Mesendoderm (in vitro differentiated cells): ENCODE measurements at regions not wholly inside any gene's neighbourhood (a gene's known extent, or its start where the extent isn't known, plus 50 kb on each side); places are given as distances from the start of the nearest gene placed in this dataset.

Experiments
- DNase-seq: peaks from one replicate; pipeline ENCODE4 v3.0.0; 2013
- H2AK5ac ChIP-seq: 2 replicates; pipeline ENCODE4 v1.6.1; 2013; ENCODE audit warnings: low read length, inconsistent platforms
- H2BK120ac ChIP-seq: 2 replicates; pipeline ENCODE4 v1.6.1; 2013; ENCODE audit warnings: low read depth, mild to moderate bottlenecking, low read length, moderate library complexity, mixed read lengths
- H2BK15ac ChIP-seq: replicated peaks from 2 replicates; pipeline ENCODE4 v1.6.1; 2013; ENCODE audit warnings: low read depth, mild to moderate bottlenecking, moderate library complexity
- H2BK5ac ChIP-seq: 2 replicates; pipeline ENCODE4 v1.6.1; 2013; ENCODE audit warnings: low read length, inconsistent platforms
- H3K18ac ChIP-seq: 2 replicates; pipeline ENCODE4 v1.6.1; 2013; ENCODE audit warnings: mild to moderate bottlenecking, low read length, mixed read lengths
- H3K23ac ChIP-seq: one replicate; pipeline ENCODE4 v1.6.1; 2013; ENCODE audit warnings: low read length
- H3K27ac ChIP-seq: 2 replicates; pipeline ENCODE4 v1.5.1; 2013; ENCODE audit warnings: low read depth, mild to moderate bottlenecking, inconsistent platforms, low read length, moderate library complexity
- H3K27me3 ChIP-seq: 2 replicates; pipeline ENCODE4 v1.6.1; 2013; ENCODE audit warnings: low read length, control low read depth, mild to moderate bottlenecking, inconsistent platforms; ENCODE audit not compliant: insufficient read depth, poor library complexity
- H3K36me3 ChIP-seq: 2 replicates; pipeline ENCODE4 v1.6.1; 2013; ENCODE audit warnings: low read length, inconsistent platforms; ENCODE audit not compliant: control insufficient read depth, insufficient read depth
- H3K4ac ChIP-seq: one replicate; pipeline ENCODE4 v1.6.1; 2013; ENCODE audit warnings: low read depth, mild to moderate bottlenecking, low read length, moderate library complexity
- H3K4me1 ChIP-seq: 2 replicates; pipeline ENCODE4 v1.6.1; 2013; ENCODE audit warnings: low read depth, low read length, inconsistent platforms; ENCODE audit not compliant: control insufficient read depth
- H3K4me2 ChIP-seq: 2 replicates; pipeline ENCODE4 v1.6.1; 2013; ENCODE audit warnings: low read length
- H3K4me3 ChIP-seq: 2 replicates; pipeline ENCODE4 v1.5.1; 2013; ENCODE audit warnings: mild to moderate bottlenecking, low read length
- H3K56ac ChIP-seq: one replicate; pipeline ENCODE4 v1.6.1; 2013; ENCODE audit warnings: low read length
- H3K79me1 ChIP-seq: 2 replicates; pipeline ENCODE4 v1.6.1; 2013; ENCODE audit warnings: low read length, inconsistent platforms
- H3K79me2 ChIP-seq: 2 replicates; pipeline ENCODE4 v1.6.1; 2013; ENCODE audit warnings: mild to moderate bottlenecking, low read length; ENCODE audit not compliant: control insufficient read depth, insufficient read depth
- H3K9ac ChIP-seq: 2 replicates; pipeline ENCODE4 v1.6.1; 2013; ENCODE audit warnings: low read length, inconsistent platforms
- H4K5ac ChIP-seq: one replicate; pipeline ENCODE4 v1.6.1; 2013; ENCODE audit warnings: low read length
- H4K8ac ChIP-seq: one replicate; pipeline ENCODE4 v1.6.1; 2013; ENCODE audit warnings: low read depth, mild to moderate bottlenecking, control low read depth, low read length, moderate library complexity
- WGBS: extraction: QIAGEN DNeasy Blood & Tissue Kit; methylation state at CpG from one replicate; pipeline ENCODE4 v1.1.7; 2013; ENCODE audit warnings: low lambda C conversion rate, missing lambda C conversion rate; ENCODE audit not compliant: insufficient coverage; ENCODE audit errors: extremely low coverage; 5-methylcytosine and 5-hydroxymethylcytosine counted together

GRCh38 chr4:74534121-74534520 lies 89.2 kb downstream of the AREG start:
- no peak overlapping the region for H3K27ac ChIP-seq
- no CpG with 5 or more reads among the region's 3 CpGs for WGBS

GRCh38 chr4:74534936-74535335 lies 90.0 kb downstream of the AREG start:
- no peak overlapping the region for H2BK5ac ChIP-seq
- H3K4me2 ChIP-seq, result no peak overlapping the region
- H3K4ac ChIP-seq, result no peak overlapping the region
- H3K18ac ChIP-seq, result no peak overlapping the region
- H2BK120ac ChIP-seq, result no peak overlapping the region
- H4K5ac ChIP-seq, result no peak overlapping the region
- no peak overlapping the region for H3K27ac ChIP-seq
- H3K9ac ChIP-seq, result no peak overlapping the region
- DNase-seq, result peak; percentile 55
- no peak overlapping the region for H2AK5ac ChIP-seq
- H3K23ac ChIP-seq, result no peak overlapping the region
- no peak overlapping the region for H4K8ac ChIP-seq
- no peaks in the 10 kb centered on the region for H3K36me3 ChIP-seq
- no peaks in the 10 kb centered on the region for H3K27me3 ChIP-seq
- H2BK15ac ChIP-seq, result no peak overlapping the region
- H3K4me3 ChIP-seq, result no peak overlapping the region
- no peak overlapping the region for H3K56ac ChIP-seq
- H3K79me1 ChIP-seq, result no peaks in the 10 kb centered on the region
- H3K79me2 ChIP-seq, result no peaks in the 10 kb centered on the region
- H3K4me1 ChIP-seq, result no peaks in the 10 kb centered on the region

More at GRCh38 chr4:74534121-74534520, 89.2 kb downstream of the AREG start:
- Histone ChIP-seq H3K9ac (no peak overlapping the region), H3K4me3 (no peak overlapping the region), H2AK5ac (no peak overlapping the region), H4K5ac (no peak overlapping the region), H2BK5ac (no peak overlapping the region), H3K23ac (no peak overlapping the region), H4K8ac (no peak overlapping the region), H3K4me2 (no peak overlapping the region), H3K36me3 (no peaks in the 10 kb centered on the region), H3K79me1 (no peaks in the 10 kb centered on the region), H2BK15ac (no peak overlapping the region), H3K4me1 (no peaks in the 10 kb centered on the region), H2BK120ac (no peak overlapping the region), H3K4ac (no peak overlapping the region), H3K56ac (no peak overlapping the region), H3K27me3 (no peaks in the 10 kb centered on the region), H3K18ac (no peak overlapping the region), H3K79me2 (no peaks in the 10 kb centered on the region)
- DNase-seq, result no peak

GRCh38 chr4:74535512-74535911 lies 90.6 kb downstream of the AREG start:
- no peaks in the 10 kb centered on the region for H3K36me3 ChIP-seq
- no peak overlapping the region for H3K4me3 ChIP-seq
- H3K27me3 ChIP-seq, result no peaks in the 10 kb centered on the region
- no CpG with 5 or more reads among the region's 1 CpG for WGBS
- no peaks in the 10 kb centered on the region for H3K79me1 ChIP-seq
- peak; percentile 65 for DNase-seq
- H3K18ac ChIP-seq, result no peak overlapping the region
- H3K23ac ChIP-seq, result no peak overlapping the region
- H2BK120ac ChIP-seq, result no peak overlapping the region
- no peak overlapping the region for H2BK5ac ChIP-seq
- H4K5ac ChIP-seq, result no peak overlapping the region
- no peak overlapping the region for H3K4me2 ChIP-seq
- H4K8ac ChIP-seq, result no peak overlapping the region
- no peak overlapping the region for H2AK5ac ChIP-seq
- no peak overlapping the region for H3K27ac ChIP-seq
- H2BK15ac ChIP-seq, result no peak overlapping the region
- no peak overlapping the region for H3K9ac ChIP-seq
- H3K56ac ChIP-seq, result no peak overlapping the region
- H3K4me1 ChIP-seq, result no peaks in the 10 kb centered on the region
- H3K4ac ChIP-seq, result no peak overlapping the region
- H3K79me2 ChIP-seq, result no peaks in the 10 kb centered on the region

GRCh38 chr4:74536557-74536956 lies 91.6 kb downstream of the AREG start:
- Histone ChIP-seq H3K27ac (no peak overlapping the region), H2BK15ac (no peak overlapping the region), H3K36me3 (no peaks in the 10 kb centered on the region), H3K4ac (no peak overlapping the region), H3K79me1 (no peaks in the 10 kb centered on the region), H4K5ac (no peak overlapping the region), H3K27me3 (no peaks in the 10 kb centered on the region), H3K18ac (no peak overlapping the region), H3K79me2 (no peaks in the 10 kb centered on the region), H3K4me1 (no peaks in the 10 kb centered on the region), H2BK120ac (no peak overlapping the region), H2BK5ac (no peak overlapping the region), H4K8ac (no peak overlapping the region), H2AK5ac (no peak overlapping the region), H3K23ac (no peak overlapping the region), H3K56ac (no peak overlapping the region), H3K4me3 (no peak overlapping the region), H3K9ac (no peak overlapping the region), H3K4me2 (no peak overlapping the region)
- WGBS, result no CpG with 5 or more reads among the region's 1 CpG
- no peak for DNase-seq

- H2BK15ac ChIP-seq, result no peak overlapping the region
- no peak for DNase-seq
- H3K4me1 ChIP-seq, result no peaks in the 10 kb centered on the region
- H3K27me3 ChIP-seq, result no peaks in the 10 kb centered on the region
- H3K4me3 ChIP-seq, result no peak overlapping the region
- no peak overlapping the region for H2AK5ac ChIP-seq
- no peak overlapping the region for H3K9ac ChIP-seq
- no CpG with 5 or more reads among the region's 3 CpGs for WGBS
- H4K8ac ChIP-seq, result no peak overlapping the region
- H2BK5ac ChIP-seq, result no peak overlapping the region
- H2BK120ac ChIP-seq, result no peak overlapping the region
- no peak overlapping the region for H3K4ac ChIP-seq
- H3K36me3 ChIP-seq, result no peaks in the 10 kb centered on the region
- no peak overlapping the region for H4K5ac ChIP-seq
- no peak overlapping the region for H3K4me2 ChIP-seq
- no peaks in the 10 kb centered on the region for H3K79me1 ChIP-seq
- H3K23ac ChIP-seq, result no peak overlapping the region
- H3K56ac ChIP-seq, result no peak overlapping the region
- H3K27ac ChIP-seq, result no peak overlapping the region
- H3K79me2 ChIP-seq, result no peaks in the 10 kb centered on the region
- H3K18ac ChIP-seq, result no peak overlapping the region
Observed at GRCh38 chr4:74537459-74537858, 92.5 kb downstream of the AREG start.

GRCh38 chr4:74539044-74539790 lies 94.3 kb downstream of the AREG start:
- no CpG with 5 or more reads among the region's 3 CpGs for WGBS
- no peak overlapping the region for H3K9ac ChIP-seq
- no peaks in the 10 kb centered on the region for H3K36me3 ChIP-seq
- no peak overlapping the region for H3K27ac ChIP-seq
- H4K5ac ChIP-seq, result no peak overlapping the region
- no peak for DNase-seq
- no peak overlapping the region for H2BK120ac ChIP-seq
- H4K8ac ChIP-seq, result no peak overlapping the region
- no peak overlapping the region for H3K4me3 ChIP-seq
- no peak overlapping the region for H3K18ac ChIP-seq
- no peak overlapping the region for H3K4me2 ChIP-seq
- no peak overlapping the region for H3K56ac ChIP-seq
- no peak overlapping the region for H2BK15ac ChIP-seq
- no peaks in the 10 kb centered on the region for H3K79me2 ChIP-seq
- H2AK5ac ChIP-seq, result no peak overlapping the region
- H2BK5ac ChIP-seq, result no peak overlapping the region
- H3K79me1 ChIP-seq, result no peaks in the 10 kb centered on the region
- no peaks in the 10 kb centered on the region for H3K4me1 ChIP-seq
- no peaks in the 10 kb centered on the region for H3K27me3 ChIP-seq
- no peak overlapping the region for H3K23ac ChIP-seq
- no peak overlapping the region for H3K4ac ChIP-seq
